GM21528 (cell line): ENCODE measurements at regions not wholly inside any gene's neighbourhood (a gene's known extent, or its start where the extent isn't known, plus 50 kb on each side); places are given as distances from the start of the nearest gene placed in this dataset.

Experiments
- ATAC-seq: cut with Tn5 transposase; IDR thresholded peaks from one replicate; pipeline ENCODE4 v1.9.1; 2021; ENCODE audit warnings: mild to moderate bottlenecking, moderate library complexity; ENCODE audit not compliant: unreplicated experiment, low FRiP score

DNA sequence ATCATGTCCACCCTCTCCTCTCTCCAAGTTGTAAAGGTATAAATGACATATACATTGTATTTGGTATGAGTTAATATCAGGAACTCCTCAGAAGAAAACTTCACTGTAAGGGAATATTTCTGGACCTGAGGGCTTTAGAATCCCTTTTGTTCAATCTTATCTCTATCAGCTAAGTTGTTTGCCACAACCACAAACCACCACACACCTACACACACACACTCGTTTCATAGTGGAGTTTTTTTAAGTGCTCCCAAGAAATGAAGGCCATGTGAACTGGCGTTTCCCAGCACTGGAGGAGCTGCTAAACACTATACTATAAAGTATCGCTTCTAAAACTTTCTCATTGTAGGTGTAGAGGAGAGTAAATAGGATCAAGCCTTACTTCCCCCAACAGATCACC is 64.8 kb upstream of the GHITM start:
- ATAC-seq = no peak

- no peak for ATAC-seq
These were observed 63.9 kb upstream of the GHITM start for GRCh38 chr10:84075226-84076046.

DNA sequence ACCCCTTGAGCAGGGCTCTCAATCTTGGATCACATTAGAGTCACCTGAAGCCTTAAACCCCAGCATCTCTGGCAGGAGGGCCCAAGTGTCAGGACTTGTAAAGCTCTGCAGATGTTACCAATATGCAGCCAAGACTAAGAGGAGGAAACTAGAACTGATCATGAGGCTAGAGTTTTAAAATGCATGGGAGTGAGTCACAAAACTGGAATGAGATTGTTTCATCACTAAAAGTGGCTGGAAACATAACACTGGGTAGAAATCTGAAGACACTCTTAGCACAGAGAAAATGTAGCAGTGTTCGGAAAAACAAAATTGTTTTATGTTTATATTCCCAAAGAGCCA is 63.3 kb upstream of the GHITM start:
- ATAC-seq = no peak

DNA sequence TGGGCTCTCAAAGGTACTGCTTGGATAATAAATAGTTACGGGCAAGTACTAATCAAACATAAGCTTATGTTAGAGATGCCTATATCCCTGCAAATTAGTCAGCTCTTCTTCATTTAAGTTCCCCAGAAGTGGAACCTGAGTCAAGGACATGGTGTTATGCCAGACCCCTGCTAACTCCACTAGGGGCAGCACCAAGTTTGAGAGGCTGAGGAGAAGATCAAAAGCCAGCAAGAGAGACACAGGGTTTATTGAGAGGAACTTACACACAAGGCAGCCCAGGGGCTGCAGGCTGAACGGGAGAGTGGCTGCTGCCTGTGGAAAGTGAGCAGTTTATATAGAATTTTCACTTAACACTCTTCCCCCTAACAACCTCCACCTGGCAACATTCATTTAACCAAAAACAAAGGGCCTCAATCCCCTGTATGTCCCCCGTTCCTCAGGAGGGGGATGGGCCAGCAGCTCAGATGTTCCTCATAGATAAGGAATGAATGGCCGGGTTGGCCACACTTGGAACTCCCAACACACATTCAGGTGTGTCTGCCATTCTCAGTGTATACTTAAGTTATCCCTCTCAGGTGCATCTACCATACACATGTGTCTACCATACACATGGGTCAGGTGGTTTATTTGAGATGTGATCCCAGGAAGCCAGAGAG is 62.6 kb upstream of the GHITM start:
- ATAC-seq = no peak

DNA sequence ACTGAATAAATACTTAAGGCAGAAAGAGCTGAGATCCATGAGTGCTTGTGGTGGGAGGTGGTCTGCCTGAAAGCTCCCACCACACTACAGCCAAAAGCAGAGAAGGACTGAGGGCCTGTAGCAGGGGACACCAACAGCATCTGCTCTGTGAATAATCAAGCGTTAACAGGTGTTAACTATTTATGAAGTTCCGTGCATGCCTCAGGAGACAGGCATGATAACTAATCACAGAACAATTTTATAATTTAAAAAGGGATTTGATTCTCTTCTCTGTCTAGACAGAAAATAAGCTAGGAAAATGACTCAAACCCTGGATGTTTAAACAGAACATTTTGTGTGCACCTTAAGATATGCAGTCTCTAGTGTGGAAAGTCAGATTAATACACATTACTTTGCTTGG is 61.5 kb upstream of the GHITM start:
- no peak for ATAC-seq

GRCh38 chr10:84078771-84079170 is 60.5 kb upstream of the GHITM start:
- no peak for ATAC-seq

GRCh38 chr10:84084342-84084741 is 55.0 kb upstream of the GHITM start:
- ATAC-seq = no peak

DNA sequence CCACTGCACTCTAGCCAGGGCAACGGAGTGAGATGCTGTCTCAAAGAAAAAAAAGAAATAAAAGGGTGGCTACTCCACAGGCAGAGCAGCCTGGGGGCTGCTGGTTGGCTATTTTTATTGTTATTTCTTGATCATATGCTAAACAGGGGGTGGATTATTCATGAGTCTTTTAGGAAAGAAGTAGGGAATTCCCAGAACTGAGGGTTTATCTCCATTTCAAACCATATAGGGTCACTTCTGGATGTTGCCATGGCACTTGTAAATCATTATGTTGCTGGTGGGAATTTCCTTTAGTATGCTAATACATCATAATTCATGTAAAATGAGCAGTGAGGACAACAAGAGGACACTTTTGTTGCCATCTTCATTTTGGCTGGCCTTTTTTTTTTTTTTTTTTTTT is 52.1 kb upstream of the GHITM start:
- no peak for ATAC-seq

DNA sequence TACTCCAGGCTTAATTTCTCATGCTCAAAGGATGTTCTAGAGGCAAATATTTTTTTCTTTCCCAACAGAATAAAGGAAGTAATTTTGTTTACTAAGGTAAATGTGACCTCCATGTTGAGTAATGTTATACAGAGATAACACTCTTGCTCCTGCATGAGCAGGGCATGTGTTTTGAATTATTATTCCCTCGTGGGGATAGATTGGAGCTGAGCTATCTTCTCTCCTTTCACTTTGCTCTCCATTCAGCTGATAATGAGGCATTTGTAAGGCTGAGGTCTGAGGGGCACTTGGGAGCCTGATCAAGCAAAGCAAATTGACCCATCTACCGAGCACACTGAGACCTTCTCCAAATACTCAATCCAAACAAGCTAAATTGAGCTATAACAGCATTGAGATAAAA is 50.7 kb upstream of the GHITM start:
- ATAC-seq = no peak

GRCh38 chr10:84089162-84089561 is 50.1 kb upstream of the GHITM start:
- ATAC-seq = no peak
